KMS-11 (cell line): ENCODE measurements at regions not wholly inside any gene's neighbourhood (a gene's known extent, or its start where the extent isn't known, plus 50 kb on each side); places are given as distances from the start of the nearest gene placed in this dataset.
"Not testable (repeated sequence)": the region's sequence is repeated elsewhere in the genome, so short reads cannot be mapped to it uniquely, and the experiment has no call there.

ENCODE experiments used
- H2AFZ ChIP-seq: fragments of 200-600 bp; sonication (generic); 2 replicates; pipeline ENCODE4 v1.6.1; 2016; ENCODE audit warnings: antibody characterized with exemption, mixed run types, low read depth
- H3K27ac ChIP-seq: fragments of 200-600 bp; sonication (generic); 2 replicates; pipeline ENCODE4 v1.6.1; 2016; ENCODE audit warnings: mild to moderate bottlenecking, mixed run types
- H3K27me3 ChIP-seq: fragments of 200-600 bp; sonication (generic); 2 replicates; pipeline ENCODE4 v1.6.1; 2017; ENCODE audit warnings: mild to moderate bottlenecking, low read depth, mixed run types, moderate library complexity; ENCODE audit not compliant: insufficient read depth
- H3K36me3 ChIP-seq: fragments of 200-600 bp; sonication (generic); 2 replicates; pipeline ENCODE4 v1.6.1; 2017; ENCODE audit warnings: mild to moderate bottlenecking, mixed run types; ENCODE audit not compliant: insufficient read depth
- H3K4me1 ChIP-seq: fragments of 200-600 bp; sonication (generic); 2 replicates; pipeline ENCODE4 v1.6.1; 2016; ENCODE audit warnings: mild to moderate bottlenecking, low read depth, mixed run types; ENCODE audit not compliant: poor library complexity, severe bottlenecking
- H3K4me2 ChIP-seq: fragments of 200-600 bp; sonication (generic); 2 replicates; pipeline ENCODE4 v1.7.0; 2016; ENCODE audit warnings: mild to moderate bottlenecking, mixed run types
- H3K4me3 ChIP-seq: fragments of 200-600 bp; sonication (generic); IDR thresholded peaks from 2 replicates; pipeline ENCODE4 v1.6.1; 2017; ENCODE audit warnings: low read depth, low read length, mixed read lengths; ENCODE audit not compliant: insufficient read depth
- H3K79me2 ChIP-seq: fragments of 200-600 bp; sonication (generic); 2 replicates; pipeline ENCODE4 v1.6.1; 2016; ENCODE audit warnings: low read depth, mixed run types; ENCODE audit not compliant: insufficient read depth
- H3K9ac ChIP-seq: fragments of 200-600 bp; sonication (generic); 2 replicates; pipeline ENCODE4 v1.6.1; 2016; ENCODE audit warnings: mild to moderate bottlenecking, mixed run types
- H4K20me1 ChIP-seq: fragments of 200-600 bp; sonication (generic); 2 replicates; pipeline ENCODE4 v1.6.1; 2016; ENCODE audit warnings: mild to moderate bottlenecking, mixed run types; ENCODE audit not compliant: insufficient read depth
- CTCF ChIP-seq: fragments of 200-600 bp; sonication (generic); conservative IDR thresholded peaks from 2 replicates; pipeline ENCODE4 v1.6.1; 2017; ENCODE audit warnings: low read depth, mild to moderate bottlenecking, antibody characterized with exemption, low read length, moderate library complexity, mixed read lengths

- Histone ChIP-seq H3K4me3 (no peak overlapping the region), H2AFZ (no peak overlapping the region)
Observed at GRCh38 chr6:170222498-170223471, 68.1 kb downstream of the DLL1 start.

GRCh38 chr6:170221753-170222400, 69.0 kb downstream of the DLL1 start:
- no peak overlapping the region for H3K4me3 ChIP-seq
- no peak overlapping the region for H2AFZ ChIP-seq
- peaks cover 7% of the 10 kb centered on the region; the same call in 1 of the 2 replicates for H3K27me3 ChIP-seq
- H3K9ac ChIP-seq = no peak overlapping the region
- no peaks in the 10 kb centered on the region for H3K36me3 ChIP-seq
- H3K4me1 ChIP-seq = no peaks in the 10 kb centered on the region
- no peaks in the 10 kb centered on the region for H4K20me1 ChIP-seq
- TF ChIP-seq CTCF = no peak
- no peak overlapping the region for H3K4me2 ChIP-seq
- no peak overlapping the region for H3K27ac ChIP-seq
- no peaks in the 10 kb centered on the region for H3K79me2 ChIP-seq

More at GRCh38 chr6:170222498-170223471, 68.1 kb downstream of the DLL1 start:
- no peaks in the 10 kb centered on the region for H3K4me1 ChIP-seq
- no peak overlapping the region for H3K27ac ChIP-seq
- no peak overlapping the region for H3K4me2 ChIP-seq
- H3K36me3 ChIP-seq = no peaks in the 10 kb centered on the region
- no peaks in the 10 kb centered on the region for H3K79me2 ChIP-seq
- H3K9ac ChIP-seq = no peak overlapping the region
- peaks cover 7% of the 10 kb centered on the region; the same call in 1 of the 2 replicates for H3K27me3 ChIP-seq
- TF ChIP-seq CTCF = no peak
- H4K20me1 ChIP-seq = no peaks in the 10 kb centered on the region

- no peak overlapping the region for H2AFZ ChIP-seq
- no peaks in the 10 kb centered on the region for H3K79me2 ChIP-seq
- no peak overlapping the region for H3K4me2 ChIP-seq
- no peak overlapping the region for H3K9ac ChIP-seq
- TF ChIP-seq CTCF = no peak
- H3K27ac ChIP-seq = no peak overlapping the region
- no peaks in the 10 kb centered on the region for H4K20me1 ChIP-seq
- H3K27me3 ChIP-seq = peaks cover 7% of the 10 kb centered on the region; the same call in 1 of the 2 replicates
- no peaks in the 10 kb centered on the region for H3K36me3 ChIP-seq
- no peak overlapping the region for H3K4me3 ChIP-seq
- no peaks in the 10 kb centered on the region for H3K4me1 ChIP-seq
Observed at GRCh38 chr6:170221052-170221752, 69.7 kb downstream of the DLL1 start.

- not testable (repeated sequence) for H2AFZ ChIP-seq, H3K4me3 ChIP-seq, H4K20me1 ChIP-seq, H3K27ac ChIP-seq, H3K79me2 ChIP-seq, H3K9ac ChIP-seq, H3K4me2 ChIP-seq, H3K36me3 ChIP-seq, H3K27me3 ChIP-seq, H3K4me1 ChIP-seq
Observed at GRCh38 chr6:170213637-170214018, 77.2 kb downstream of the DLL1 start.
